HG03575 (cell line): ENCODE measurements at regions not wholly inside any gene's neighbourhood (a gene's known extent, or its start where the extent isn't known, plus 50 kb on each side); places are given as distances from the start of the nearest gene placed in this dataset.
"Not testable (repeated sequence)": the region's sequence is repeated elsewhere in the genome, so short reads cannot be mapped to it uniquely, and the experiment has no call there.

Experiments
- ATAC-seq: cut with Tn5 transposase; IDR thresholded peaks from one replicate; pipeline ENCODE4 v1.9.1; 2021; ENCODE audit not compliant: unreplicated experiment, insufficient number of reproducible peaks, low FRiP score; ENCODE audit errors: extremely low read depth

DNA sequence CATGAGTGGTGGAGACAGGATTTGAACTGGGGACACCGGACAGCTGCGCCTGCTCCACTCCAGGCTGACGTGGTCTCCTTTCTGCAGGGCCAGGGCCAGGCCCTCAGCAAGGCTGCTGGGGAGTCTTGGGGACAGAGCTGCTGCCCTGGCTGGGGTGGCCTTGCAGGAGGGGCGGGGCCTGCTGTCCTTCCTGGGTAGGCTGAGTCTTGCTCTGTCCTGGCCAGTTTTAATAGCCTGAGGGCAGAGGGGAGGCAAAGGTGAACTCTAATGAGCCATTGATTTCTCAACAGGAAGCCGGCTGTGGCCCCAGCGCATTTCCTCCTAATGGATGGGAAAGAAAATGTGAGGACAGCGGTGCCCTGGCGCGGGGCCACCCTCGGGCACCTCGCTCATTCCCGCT is 428.4 kb upstream of the SULF2 start:
- not testable (repeated sequence) for ATAC-seq

DNA sequence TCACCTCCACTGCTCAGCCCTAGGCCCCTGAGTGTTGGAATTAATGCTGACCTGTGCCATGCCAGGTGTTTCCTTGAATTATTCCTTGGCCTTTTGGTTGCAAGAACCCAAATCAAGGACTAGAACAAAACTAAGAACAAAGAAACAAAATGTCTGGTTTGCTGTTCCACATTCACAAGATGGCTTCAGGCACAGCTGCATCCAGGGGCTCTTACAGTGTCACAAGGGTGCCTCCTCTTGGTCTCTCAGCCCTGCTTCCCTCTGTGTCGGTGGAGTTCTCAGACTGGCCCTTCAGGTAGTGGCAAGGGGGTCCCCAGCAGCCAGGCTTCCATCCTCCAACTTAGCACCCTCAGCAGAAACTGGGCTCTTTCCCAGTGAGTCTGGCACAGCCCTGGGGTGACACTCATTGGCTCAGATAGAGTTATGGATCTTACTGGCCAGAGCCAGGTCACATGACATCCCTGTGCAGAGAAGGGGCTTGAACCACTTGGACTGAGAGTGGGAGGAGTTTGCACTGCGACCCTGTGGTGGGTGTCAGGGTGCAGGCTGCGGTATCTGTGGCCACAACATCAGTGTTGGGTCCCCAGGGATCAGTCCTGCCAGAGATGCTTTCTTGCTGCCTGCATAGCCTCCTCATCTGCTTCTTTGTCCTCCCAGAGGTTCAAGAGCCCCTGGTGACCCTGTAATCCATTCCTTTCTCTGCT is 427.7 kb upstream of the SULF2 start:
- no peak for ATAC-seq

- ATAC-seq = no peak
These were observed 426.6 kb upstream of the SULF2 start for GRCh38 chr20:48211847-48212246.

GRCh38 chr20:48211238-48211637 is 426.0 kb upstream of the SULF2 start:
- ATAC-seq = no peak

DNA sequence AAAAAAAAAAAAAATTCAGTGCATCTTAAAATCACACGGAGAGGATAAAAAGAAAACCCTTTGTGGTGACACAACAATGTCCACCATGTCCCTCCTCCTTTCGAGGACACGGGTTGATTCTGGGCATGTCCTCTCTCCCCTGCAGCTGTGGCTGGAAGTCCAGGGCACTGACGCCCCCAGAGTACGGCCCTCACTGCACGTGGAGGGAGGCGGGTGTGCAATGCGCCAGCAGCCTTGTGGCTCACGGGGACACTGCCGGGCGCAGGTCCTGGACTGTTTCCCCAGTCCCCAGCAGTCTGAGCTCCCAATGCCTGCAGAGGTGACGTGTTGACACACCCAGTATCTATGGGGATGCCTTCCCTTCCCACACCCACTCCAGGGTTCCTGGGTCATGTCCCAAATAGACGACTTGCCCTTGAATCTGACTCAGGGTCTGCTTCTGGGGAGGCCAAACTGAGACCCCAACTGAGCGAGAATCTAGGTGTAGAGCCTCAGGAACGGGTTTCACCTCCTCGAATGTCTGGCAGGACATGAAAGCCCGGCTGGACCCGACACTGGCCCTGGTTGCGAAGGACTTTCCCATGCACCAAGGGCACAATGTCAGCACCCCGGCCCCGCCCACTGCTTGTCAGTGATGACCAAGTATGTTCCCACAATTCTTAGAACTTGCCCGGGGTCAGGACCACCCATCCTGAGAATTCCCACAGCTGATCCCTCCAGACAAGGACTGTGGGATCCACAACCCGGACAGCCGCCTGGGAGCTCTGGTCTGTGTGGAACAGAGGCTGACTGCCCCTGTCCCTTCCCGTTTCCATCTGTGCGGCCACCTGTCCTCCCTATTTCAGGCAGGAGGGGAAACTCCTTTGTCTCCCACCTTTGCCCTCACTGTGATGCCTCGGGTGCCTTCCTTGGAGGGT is 425.1 kb upstream of the SULF2 start:
- ATAC-seq = no peak

DNA sequence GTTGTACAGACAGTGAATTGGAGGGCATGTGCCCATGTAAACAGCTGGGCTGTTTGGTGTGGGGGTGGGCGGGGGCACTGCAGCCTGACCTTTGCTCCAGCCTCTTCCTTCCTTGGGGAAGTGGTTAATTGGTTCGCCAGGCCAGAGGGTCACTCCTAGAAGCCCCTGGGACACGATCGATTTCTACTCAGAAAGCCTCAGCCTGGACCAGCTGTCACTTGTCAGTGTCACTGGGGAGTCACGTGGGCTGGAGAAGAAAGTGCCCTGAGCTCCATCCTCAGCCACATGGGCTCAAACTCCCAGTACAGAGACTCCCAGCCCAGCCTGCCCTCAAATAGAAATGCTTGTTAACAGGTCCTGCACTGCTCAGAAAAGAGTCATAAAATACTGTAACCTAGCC is 423.8 kb upstream of the SULF2 start:
- no peak for ATAC-seq

GRCh38 chr20:48208176-48208575 is 422.9 kb upstream of the SULF2 start:
- no peak for ATAC-seq

DNA sequence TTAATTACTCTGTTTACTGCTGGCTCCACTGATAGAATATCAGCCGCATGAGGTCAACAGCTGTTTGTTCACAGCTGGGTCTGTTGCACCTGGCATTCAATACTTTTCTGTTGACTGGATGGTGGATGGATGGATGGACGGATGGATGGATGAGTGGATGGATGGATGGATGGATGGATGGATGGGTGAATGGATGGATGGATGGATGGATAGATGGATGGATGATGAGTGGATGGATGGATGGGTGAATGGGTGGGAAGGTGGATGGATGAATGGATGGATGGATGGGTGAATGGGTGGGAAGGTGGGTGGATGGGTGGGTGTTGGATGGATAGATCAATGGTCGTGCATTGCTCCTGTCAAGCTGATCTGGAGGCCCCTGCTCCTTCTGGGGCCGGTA is 422.2 kb upstream of the SULF2 start:
- no peak for ATAC-seq

GRCh38 chr20:48205786-48206185 is 420.5 kb upstream of the SULF2 start:
- ATAC-seq = no peak

DNA sequence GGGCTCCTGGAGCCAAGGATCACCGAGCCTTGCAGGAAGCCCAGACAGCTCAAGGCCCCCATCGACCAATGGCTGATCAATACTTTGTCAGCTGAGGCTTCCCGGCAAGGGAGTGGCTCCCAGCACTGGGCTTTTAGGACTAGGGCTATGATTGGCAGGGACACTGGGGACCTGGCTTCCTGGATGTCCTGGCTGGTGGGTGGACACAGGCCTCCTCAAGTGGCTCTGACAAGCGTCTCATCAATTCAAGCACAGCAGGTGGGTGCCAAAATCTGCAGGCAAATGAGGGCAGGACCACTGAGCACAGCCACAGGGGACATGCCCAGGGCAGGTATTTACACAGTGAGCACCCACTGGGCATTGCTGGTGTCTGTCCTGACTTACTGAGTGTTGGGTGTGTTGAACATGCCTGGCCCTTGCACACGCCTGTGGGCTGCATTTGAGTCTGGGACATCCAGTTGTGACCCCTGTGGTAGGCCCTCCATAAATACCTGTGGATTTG is 420.1 kb upstream of the SULF2 start:
- ATAC-seq = no peak

GRCh38 chr20:48204499-48204898 is 419.2 kb upstream of the SULF2 start:
- no peak for ATAC-seq

DNA sequence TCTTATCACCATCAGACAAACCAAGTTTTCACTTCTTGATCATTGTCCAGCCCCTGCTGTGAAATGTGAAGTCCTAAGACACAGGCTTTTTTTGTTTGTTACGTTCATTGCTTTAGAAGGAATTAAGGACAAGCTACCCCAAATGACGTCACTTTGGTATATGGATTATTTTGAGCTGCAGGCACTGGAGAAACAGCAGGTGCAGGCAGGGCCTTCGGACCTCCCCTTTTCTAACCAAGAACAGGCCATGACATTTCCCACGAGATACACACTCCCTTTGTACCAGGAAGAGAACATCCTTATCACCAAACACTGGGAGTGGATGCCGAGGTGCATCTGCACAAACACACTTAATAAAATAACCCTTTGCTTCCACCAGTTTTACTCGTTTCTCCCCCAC is 418.0 kb upstream of the SULF2 start:
- ATAC-seq = no peak

DNA sequence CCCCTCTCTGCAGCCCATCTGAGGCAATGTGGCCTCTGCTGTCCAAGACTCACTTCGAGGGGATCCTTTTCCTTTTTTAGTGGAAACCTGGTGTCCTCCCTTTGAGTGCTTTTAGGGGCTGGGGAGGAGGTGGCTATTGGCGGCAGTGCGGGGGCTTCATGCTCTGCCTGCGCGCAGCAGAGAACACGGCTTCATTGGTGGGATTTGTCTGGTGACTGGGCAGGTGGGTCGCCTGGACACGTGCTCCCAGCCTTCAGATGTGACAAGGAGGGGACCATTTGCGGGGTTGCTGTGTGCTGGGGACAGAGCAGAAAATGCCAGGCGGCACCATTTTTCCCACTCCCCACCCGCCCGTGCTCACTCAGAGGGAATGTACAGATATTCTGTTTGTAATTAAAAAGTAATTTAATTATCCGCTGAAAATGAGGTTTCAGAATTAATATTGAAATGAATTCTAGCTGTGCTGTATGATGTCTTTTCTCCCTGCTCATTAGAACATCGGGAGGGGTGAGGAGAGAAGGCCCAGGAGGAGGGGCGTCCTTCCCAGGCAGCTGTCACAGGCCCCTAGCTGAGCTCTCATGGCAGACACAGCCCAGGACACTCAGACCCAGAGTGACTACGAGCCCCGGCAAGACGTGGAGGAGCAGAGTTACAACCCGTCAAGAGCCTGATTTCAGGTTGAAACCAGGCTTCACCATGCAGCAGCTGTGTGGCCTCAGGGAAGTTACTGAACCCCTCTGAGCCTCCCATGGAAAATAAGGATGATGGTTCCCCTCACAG is 417.2 kb upstream of the SULF2 start:
- ATAC-seq = no peak

DNA sequence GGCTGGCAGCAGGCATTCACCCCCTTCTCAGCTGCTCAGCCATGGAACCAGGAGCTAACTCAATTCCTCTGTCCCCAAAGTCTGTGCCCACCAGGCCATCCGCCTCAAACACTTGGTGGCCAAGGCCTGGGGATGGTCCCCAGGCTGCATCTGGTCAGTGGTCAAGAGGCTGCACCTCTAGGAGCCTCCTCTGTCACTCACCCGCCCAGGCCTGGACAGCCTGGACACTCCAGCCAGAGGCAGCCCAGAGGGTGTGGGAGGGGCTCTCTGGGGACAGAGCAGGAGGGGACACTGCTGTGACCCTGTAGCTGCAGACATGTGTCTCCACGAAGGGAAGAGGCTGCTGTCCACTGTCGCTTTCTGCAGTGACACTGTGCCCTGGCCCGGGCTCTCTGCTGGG is 416.6 kb upstream of the SULF2 start:
- no peak for ATAC-seq

GRCh38 chr20:48201188-48201587 is 415.9 kb upstream of the SULF2 start:
- no peak for ATAC-seq

GRCh38 chr20:48198929-48199451 is 413.7 kb upstream of the SULF2 start:
- ATAC-seq = no peak

DNA sequence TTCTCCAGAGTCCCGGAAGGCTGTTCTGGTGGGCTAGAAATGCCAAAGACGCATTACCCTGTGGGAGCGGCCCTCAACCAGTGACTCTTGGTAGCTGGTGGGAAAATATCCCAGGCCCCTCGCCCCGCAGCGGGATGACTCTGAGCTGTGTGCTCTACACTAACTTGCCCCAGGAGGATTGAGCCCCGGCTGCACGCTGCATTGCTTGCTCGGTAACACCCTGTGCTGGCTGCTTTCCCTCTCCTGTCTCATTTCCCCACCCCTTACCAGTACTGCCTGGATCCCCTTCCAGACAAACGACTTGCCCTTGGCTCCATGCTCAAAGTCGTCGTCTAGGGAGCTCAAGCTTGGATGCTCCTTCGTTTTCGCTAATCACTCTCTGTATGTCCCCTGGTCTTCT is 411.8 kb upstream of the SULF2 start:
- no peak for ATAC-seq

- no peak for ATAC-seq
These were observed 411.2 kb upstream of the SULF2 start for GRCh38 chr20:48196486-48196885.

DNA sequence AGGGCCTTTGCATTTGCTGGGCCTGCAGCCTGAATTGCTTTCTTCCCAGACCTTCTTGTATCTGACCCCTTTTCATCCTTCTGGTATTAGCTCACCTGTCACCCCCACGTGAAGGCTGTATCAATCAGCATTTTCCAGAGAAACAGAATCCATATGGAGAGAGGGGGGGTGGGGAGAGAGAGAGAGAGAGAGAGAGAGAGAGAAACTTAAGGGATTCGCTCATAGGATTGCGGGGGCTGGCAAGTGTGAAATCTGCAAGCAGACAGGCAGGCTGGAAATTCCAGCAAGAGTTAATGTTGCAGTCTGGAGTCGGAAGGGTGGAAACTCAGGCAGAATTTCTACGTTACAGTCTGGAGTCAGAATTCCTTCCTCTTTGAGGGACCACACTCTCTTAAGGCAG is 410.7 kb upstream of the SULF2 start:
- ATAC-seq = no peak
